Gastrocnemius medialis (tissue), 4 donors: ENCODE measurements at regions not wholly inside any gene's neighbourhood (a gene's known extent, or its start where the extent isn't known, plus 50 kb on each side); places are given as distances from the start of the nearest gene placed in this dataset.
"Not testable (repeated sequence)": the region's sequence is repeated elsewhere in the genome, so short reads cannot be mapped to it uniquely, and the experiment has no call there.

Experiments used
- ATAC-seq, 2 donors: fragments of 150-250 bp; one replicate each; pipeline ENCODE4 v1.9.1; 2016
- DNase-seq, 2 donors: peaks; one replicate each; pipeline ENCODE4 v3.0.0-alpha.2; 2019
- H3K27ac ChIP-seq, 4 donors: fragments of 200-600 bp; sonication (generic); 1 replicate in 1 of 4; 2 replicates in 3 of 4; pipeline ENCODE4 v1.5.1; 2016 to 2018; ENCODE audit warnings: mild to moderate bottlenecking in 2 of 4, moderate library complexity in 1 of 4
- H3K27me3 ChIP-seq, 3 donors: fragments of 200-600 bp; sonication (generic) in 2 of 3; 1 replicate in 1 of 3; 2 replicates in 2 of 3; pipeline versions ENCODE4 v1.5.1 to v1.6.0; 2016 to 2019; ENCODE audit warnings: mild to moderate bottlenecking in 1 of 3, moderate library complexity in 1 of 3
- H3K36me3 ChIP-seq, 2 donors: fragments of 200-600 bp; sonication (generic) in 1 of 2; one replicate each; pipeline ENCODE4 v1.5.1; 2017 to 2018
- H3K4me1 ChIP-seq, 2 donors: fragments of 200-600 bp; sonication (generic) in 1 of 2; one replicate each; pipeline ENCODE4 v1.5.1; 2016 to 2017; ENCODE audit warnings: mild to moderate bottlenecking in 2 of 2
- H3K4me3 ChIP-seq, 4 donors: fragments of 200-600 bp; sonication (generic) in 3 of 4; 1 replicate in 1 of 4; 2 replicates in 3 of 4; pipeline ENCODE4 v1.5.1; 2016 to 2019; ENCODE audit warnings: mild to moderate bottlenecking in 2 of 4
- H3K9me3 ChIP-seq, 3 donors: fragments of 200-600 bp; sonication (generic) in 2 of 3; 1 replicate in 1 of 3; 2 replicates in 2 of 3; pipeline ENCODE4 v1.5.1; 2016 to 2019
- POLR2A ChIP-seq, 2 donors: fragments of 450-650 bp; IDR thresholded peaks; one replicate each; pipeline ENCODE4 v1.6.1; 2017; ENCODE audit warnings: antibody characterized with exemption in 2 of 2, mild to moderate bottlenecking in 2 of 2, moderate library complexity in 2 of 2
- in situ Hi-C, 4 donors: fragments of 200-750 bp; cut with MboI; loops; one replicate each; pipeline versions ENCODE4 v1.15.0 to v1.8.0; 2017; ENCODE audit warnings: low sequenced_read_pairs in 4 of 4
- intact Hi-C: fragments of 100-400 bp; cut with DNase I; formaldehyde crosslinking; loops from one replicate; pipeline ENCODE4 v1.15.1; 2023; ENCODE audit warnings: low total_unique reads
- TF ChIP-seq, protein P1 (sequence below), 5 experiments: fragments of 450-650 bp in 3 of 5; fragments of 200-600 bp in 2 of 5; sonication (generic) in 2 of 5; IDR thresholded peaks in 4 of 5; conservative IDR thresholded peaks in 1 of 5; 1 replicate in 4 of 5; 2 replicates in 1 of 5; pipeline ENCODE4 v1.5.1; 2016 to 2019; ENCODE audit warnings: antibody characterized with exemption in 5 of 5, mild to moderate bottlenecking in 3 of 5, moderate library complexity in 3 of 5

DNA sequence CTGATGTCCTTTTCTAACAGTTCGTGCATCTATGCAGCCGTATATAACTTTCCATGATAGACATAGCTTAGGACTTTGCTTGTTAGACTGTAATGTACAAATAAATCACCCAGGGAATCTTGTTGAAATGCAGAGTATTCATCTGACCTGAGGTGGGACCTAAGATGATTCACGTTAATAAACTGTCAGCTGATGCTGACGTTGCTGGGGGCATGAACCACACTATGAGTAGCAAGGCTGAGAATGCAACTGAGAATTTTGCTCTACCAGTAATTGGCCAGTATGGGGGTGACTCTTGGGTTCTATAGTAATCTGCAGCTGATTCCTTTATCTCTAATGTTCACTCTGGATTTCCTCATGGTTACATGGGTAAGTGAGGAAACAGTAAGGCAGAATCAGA, 130.1 kb upstream of the MALRD1 start:
- intact Hi-C loops (no loop called here), in situ Hi-C loops (no loop called here)
- no peaks in the 10 kb centered on the region for H3K4me1 ChIP-seq
- no peaks in the 10 kb centered on the region for H3K27me3 ChIP-seq
- DNase-seq (no peak), ATAC-seq (no peak)
- H3K36me3 ChIP-seq: no peaks in the 10 kb centered on the region
- no peaks in the 10 kb centered on the region for H3K9me3 ChIP-seq
- no peak overlapping the region for H3K27ac ChIP-seq
- TF ChIP-seq, protein P1, sequence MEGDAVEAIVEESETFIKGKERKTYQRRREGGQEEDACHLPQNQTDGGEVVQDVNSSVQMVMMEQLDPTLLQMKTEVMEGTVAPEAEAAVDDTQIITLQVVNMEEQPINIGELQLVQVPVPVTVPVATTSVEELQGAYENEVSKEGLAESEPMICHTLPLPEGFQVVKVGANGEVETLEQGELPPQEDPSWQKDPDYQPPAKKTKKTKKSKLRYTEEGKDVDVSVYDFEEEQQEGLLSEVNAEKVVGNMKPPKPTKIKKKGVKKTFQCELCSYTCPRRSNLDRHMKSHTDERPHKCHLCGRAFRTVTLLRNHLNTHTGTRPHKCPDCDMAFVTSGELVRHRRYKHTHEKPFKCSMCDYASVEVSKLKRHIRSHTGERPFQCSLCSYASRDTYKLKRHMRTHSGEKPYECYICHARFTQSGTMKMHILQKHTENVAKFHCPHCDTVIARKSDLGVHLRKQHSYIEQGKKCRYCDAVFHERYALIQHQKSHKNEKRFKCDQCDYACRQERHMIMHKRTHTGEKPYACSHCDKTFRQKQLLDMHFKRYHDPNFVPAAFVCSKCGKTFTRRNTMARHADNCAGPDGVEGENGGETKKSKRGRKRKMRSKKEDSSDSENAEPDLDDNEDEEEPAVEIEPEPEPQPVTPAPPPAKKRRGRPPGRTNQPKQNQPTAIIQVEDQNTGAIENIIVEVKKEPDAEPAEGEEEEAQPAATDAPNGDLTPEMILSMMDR (IDR thresholded peaks at IDR 0.05 in 4 of 5, conservative IDR thresholded peaks at IDR 0.05 in 1 of 5): no peak
- no peak for TF ChIP-seq POLR2A (IDR thresholded peaks at IDR 0.05)
- no peak overlapping the region for H3K4me3 ChIP-seq

DNA sequence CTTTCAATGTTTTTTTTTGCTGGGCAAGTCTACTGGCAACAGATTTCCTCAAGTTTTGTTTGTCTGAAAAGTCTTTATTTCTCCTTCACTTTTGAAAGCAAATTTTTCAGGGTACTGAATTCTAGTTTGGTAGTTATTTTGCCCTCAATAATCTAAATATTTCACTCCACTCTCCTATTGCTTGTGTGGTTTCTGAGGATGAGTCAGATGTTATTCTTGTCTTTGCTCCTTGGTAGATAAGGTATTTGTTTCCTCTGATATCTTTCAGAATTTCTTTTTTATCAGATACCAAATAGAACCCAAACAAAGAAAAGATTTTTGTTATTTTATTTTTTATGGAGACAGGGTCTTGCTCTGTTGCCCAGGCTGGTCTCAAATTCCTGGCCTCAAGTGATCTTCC, 99.2 kb upstream of the MALRD1 start:
- no peak for TF ChIP-seq POLR2A (IDR thresholded peaks at IDR 0.05)
- TF ChIP-seq, protein P1 (IDR thresholded peaks at IDR 0.05 in 4 of 5, conservative IDR thresholded peaks at IDR 0.05 in 1 of 5): no peak
- no peak overlapping the region for H3K27ac ChIP-seq
- H3K4me1 ChIP-seq: no peaks in the 10 kb centered on the region
- no peaks in the 10 kb centered on the region for H3K36me3 ChIP-seq
- intact Hi-C loops: no loop called here
- ATAC-seq: no peak
- in situ Hi-C loops: no loop called here
- H3K27me3 ChIP-seq: no peaks in the 10 kb centered on the region
- no peak for DNase-seq
- no peaks in the 10 kb centered on the region for H3K9me3 ChIP-seq
- H3K4me3 ChIP-seq: no peak overlapping the region

DNA sequence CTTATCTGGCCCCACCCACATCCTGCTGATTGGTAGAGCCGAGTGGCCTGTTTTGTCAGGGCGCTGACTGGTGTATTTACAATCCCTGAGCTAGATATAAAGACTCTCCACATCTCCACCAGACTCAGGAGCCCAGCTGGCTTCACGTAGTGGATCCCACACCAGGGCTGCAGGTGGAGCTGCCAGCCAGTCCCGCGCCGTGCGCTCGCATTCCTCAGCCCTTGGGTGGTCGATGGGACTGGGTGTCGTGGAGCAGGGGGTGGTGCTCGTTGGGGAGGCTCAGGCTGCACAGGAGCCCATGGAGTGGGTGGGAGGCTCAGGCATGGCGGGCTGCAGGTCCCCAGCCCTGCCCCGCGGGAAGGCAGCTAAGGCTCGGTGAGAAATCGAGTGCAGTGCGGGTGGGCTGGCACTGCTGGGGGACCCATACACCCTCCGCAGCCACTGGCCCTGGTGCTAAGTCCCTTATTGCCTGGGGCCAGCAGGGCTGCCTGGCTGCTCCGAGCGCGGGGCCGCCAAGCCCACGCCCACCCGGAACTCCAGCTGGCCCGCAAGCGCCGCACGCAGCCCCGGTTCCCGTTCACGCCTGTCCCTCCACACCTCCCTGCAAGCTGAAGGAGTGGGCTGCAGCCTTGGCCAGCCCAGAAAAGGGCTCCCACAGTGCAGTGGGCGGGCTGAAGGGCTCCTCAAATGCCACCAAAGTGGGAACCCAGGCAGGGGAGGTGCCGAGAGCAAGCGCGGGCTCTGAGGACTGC, 97.4 kb upstream of the MALRD1 start:
- H3K9me3 ChIP-seq, in situ Hi-C loops, H3K27ac ChIP-seq, DNase-seq, H3K36me3 ChIP-seq, H3K4me1 ChIP-seq, H3K4me3 ChIP-seq, ATAC-seq, H3K27me3 ChIP-seq, intact Hi-C loops: not testable (repeated sequence)

DNA sequence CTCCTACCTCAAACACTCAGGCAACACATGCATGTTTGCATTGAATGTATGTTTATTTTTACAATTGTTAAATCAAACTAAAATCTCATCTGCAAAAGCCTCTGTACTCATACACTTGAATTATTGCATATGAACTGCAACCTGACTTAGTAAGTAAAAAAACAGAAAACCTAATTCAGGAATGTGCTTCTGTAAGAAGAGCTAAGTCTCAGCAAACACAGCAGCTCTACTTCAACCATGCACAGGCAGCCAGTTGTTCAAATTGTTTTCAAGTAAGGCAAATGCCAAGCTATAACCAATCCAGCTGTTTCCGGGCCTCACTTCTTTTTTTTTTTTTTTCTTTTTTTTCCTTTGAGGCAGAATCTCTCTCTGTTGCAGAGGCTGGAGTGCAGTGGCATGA, 93.5 kb upstream of the MALRD1 start:
- Histone ChIP-seq H3K4me3 (no peak overlapping the region), H3K9me3 (no peaks in the 10 kb centered on the region), H3K4me1 (no peaks in the 10 kb centered on the region), H3K36me3 (no peaks in the 10 kb centered on the region), H3K27ac (no peak overlapping the region), H3K27me3 (no peaks in the 10 kb centered on the region)
- no peak for TF ChIP-seq POLR2A (IDR thresholded peaks at IDR 0.05)
- TF ChIP-seq, protein P1 (IDR thresholded peaks at IDR 0.05 in 4 of 5, conservative IDR thresholded peaks at IDR 0.05 in 1 of 5): no peak
- ATAC-seq: no peak
- intact Hi-C loops (no loop called here), in situ Hi-C loops (no loop called here)
- no peak for DNase-seq

DNA sequence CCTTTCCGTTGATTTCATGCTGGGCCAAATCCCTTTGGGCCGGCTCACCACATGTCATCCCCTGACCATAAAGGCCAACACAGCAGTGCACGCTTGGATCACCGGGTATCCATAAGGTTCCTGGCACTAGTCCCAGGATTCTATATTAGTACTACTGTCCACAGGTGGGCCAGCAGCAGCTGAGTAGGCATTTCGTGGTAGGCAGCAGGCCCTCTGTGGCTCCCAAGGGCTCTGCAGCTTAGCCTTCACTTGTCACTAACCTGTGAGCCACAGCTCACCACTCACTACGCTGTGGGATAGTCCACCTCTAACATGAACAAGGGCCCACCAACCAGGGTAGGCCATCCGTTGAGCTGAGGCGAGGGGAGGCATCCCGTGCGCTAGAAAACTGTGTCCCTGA, 89.2 kb upstream of the MALRD1 start:
- no peak for ATAC-seq
- no peaks in the 10 kb centered on the region for H3K36me3 ChIP-seq
- in situ Hi-C loops (no loop called here), intact Hi-C loops (no loop called here)
- H3K9me3 ChIP-seq: no peaks in the 10 kb centered on the region
- TF ChIP-seq, protein P1 (IDR thresholded peaks at IDR 0.05 in 4 of 5, conservative IDR thresholded peaks at IDR 0.05 in 1 of 5): no peak
- TF ChIP-seq POLR2A (IDR thresholded peaks at IDR 0.05): no peak
- H3K27me3 ChIP-seq: no peaks in the 10 kb centered on the region
- no peak for DNase-seq
- no peaks in the 10 kb centered on the region for H3K4me1 ChIP-seq
- H3K27ac ChIP-seq: no peak overlapping the region
- H3K4me3 ChIP-seq: no peak overlapping the region
